Suprapubic skin (tissue), 4 donors: ENCODE measurements at regions not wholly inside any gene's neighbourhood (a gene's known extent, or its start where the extent isn't known, plus 50 kb on each side); places are given as distances from the start of the nearest gene placed in this dataset.

Source experiments
- DNase-seq, 2 donors: peaks; one replicate each; pipeline ENCODE4 v3.0.0-alpha.2; 2019; ENCODE audit warnings: low spot score in 2 of 2
- H3K27ac ChIP-seq: fragments of 200-600 bp; sonication (generic); one replicate; pipeline ENCODE4 v1.5.1; 2019
- H3K27me3 ChIP-seq: fragments of 200-600 bp; sonication (generic); one replicate; pipeline ENCODE4 v1.5.1; 2019
- H3K36me3 ChIP-seq: fragments of 200-600 bp; sonication (generic); one replicate; pipeline ENCODE4 v1.5.1; 2019
- H3K4me1 ChIP-seq: fragments of 200-600 bp; sonication (generic); one replicate; pipeline ENCODE4 v1.5.1; 2019
- H3K4me3 ChIP-seq: fragments of 200-600 bp; sonication (generic); one replicate; pipeline ENCODE4 v1.5.1; 2019; ENCODE audit warnings: mild to moderate bottlenecking
- H3K9me3 ChIP-seq: fragments of 200-600 bp; sonication (generic); one replicate; pipeline ENCODE4 v1.5.1; 2019
- EP300 ChIP-seq: sonication (generic); formaldehyde crosslinking; IDR thresholded peaks from one replicate; pipeline ENCODE4 v1.6.1; 2017; ENCODE audit warnings: antibody characterized with exemption
- POLR2A ChIP-seq, 2 donors: fragments of 450-650 bp; IDR thresholded peaks; one replicate each; pipeline ENCODE4 v1.6.1; 2017; ENCODE audit warnings: antibody characterized with exemption in 2 of 2, mild to moderate bottlenecking in 2 of 2, moderate library complexity in 2 of 2
- POLR2AphosphoS5 ChIP-seq, 3 donors: sonication (generic); formaldehyde crosslinking; IDR thresholded peaks; one replicate each; pipeline ENCODE4 v1.6.1; 2017; ENCODE audit warnings: antibody characterized with exemption in 3 of 3
- WGBS: methylation state at CpG from one replicate; pipeline ENCODE4 v1.1.5; 2018; 5-methylcytosine and 5-hydroxymethylcytosine counted together
- TF ChIP-seq, protein P1 (sequence below), 2 donors: fragments of 200-600 bp in 1 of 2; fragments of 450-650 bp in 1 of 2; sonication (generic) in 1 of 2; IDR thresholded peaks; one replicate each; pipeline ENCODE4 v1.5.1; 2016 to 2019; ENCODE audit warnings: antibody characterized with exemption in 2 of 2, mild to moderate bottlenecking in 1 of 2, moderate library complexity in 1 of 2

DNA sequence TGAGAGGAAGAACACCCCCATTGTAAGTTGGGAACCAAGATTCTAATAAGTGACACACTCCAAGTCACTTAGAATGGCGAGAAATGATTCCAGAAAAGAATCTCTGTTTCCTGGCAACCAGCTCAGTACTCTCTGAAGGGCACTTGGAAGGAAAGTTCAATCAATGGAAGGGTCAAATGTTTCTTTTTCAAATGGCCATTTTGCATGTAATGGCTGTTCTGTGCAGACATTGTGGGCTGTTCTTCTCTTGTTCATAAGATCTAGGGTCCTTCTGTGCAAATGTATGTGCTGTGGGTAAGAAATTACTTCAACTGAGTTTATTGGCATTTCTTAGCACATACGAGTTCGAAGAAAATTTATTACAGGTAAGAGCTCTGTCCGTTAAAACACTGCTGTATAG lies 145.3 kb downstream of the EVX1 start:
- DNase-seq: no peak
- Histone ChIP-seq H3K36me3 (no peaks in the 10 kb centered on the region), H3K27ac (no peak overlapping the region), H3K27me3 (peaks cover 2% of the 10 kb centered on the region), H3K9me3 (no peaks in the 10 kb centered on the region), H3K4me3 (no peak overlapping the region), H3K4me1 (no peaks in the 10 kb centered on the region)
- TF ChIP-seq EP300: no peak
- TF ChIP-seq POLR2AphosphoS5 (IDR thresholded peaks at IDR 0.05): no peak
- TF ChIP-seq, protein P1, sequence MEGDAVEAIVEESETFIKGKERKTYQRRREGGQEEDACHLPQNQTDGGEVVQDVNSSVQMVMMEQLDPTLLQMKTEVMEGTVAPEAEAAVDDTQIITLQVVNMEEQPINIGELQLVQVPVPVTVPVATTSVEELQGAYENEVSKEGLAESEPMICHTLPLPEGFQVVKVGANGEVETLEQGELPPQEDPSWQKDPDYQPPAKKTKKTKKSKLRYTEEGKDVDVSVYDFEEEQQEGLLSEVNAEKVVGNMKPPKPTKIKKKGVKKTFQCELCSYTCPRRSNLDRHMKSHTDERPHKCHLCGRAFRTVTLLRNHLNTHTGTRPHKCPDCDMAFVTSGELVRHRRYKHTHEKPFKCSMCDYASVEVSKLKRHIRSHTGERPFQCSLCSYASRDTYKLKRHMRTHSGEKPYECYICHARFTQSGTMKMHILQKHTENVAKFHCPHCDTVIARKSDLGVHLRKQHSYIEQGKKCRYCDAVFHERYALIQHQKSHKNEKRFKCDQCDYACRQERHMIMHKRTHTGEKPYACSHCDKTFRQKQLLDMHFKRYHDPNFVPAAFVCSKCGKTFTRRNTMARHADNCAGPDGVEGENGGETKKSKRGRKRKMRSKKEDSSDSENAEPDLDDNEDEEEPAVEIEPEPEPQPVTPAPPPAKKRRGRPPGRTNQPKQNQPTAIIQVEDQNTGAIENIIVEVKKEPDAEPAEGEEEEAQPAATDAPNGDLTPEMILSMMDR (IDR thresholded peaks at IDR 0.05): no peak
- TF ChIP-seq POLR2A (IDR thresholded peaks at IDR 0.05): no peak
- 89% methylated on average over 4 of the region's 4 CpGs for WGBS

DNA sequence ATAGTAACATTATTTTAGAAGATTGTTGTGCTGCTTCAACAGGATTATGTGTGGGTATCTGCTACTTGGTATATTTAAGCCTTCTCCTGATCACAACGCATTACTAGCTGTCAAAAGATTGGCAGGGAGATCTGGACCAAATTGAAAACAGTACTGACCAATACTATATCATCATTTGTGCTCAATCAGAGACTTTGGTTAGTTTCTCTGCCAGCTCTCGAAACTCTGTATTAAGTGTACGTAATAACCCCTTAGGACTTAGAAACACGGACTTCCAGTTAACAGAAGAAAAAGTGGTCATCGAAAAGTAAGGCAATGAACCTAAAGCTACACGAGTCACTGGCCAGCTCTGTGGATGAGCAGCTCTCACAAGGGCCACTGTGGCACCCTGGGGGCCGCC lies 146.0 kb downstream of the EVX1 start:
- Histone ChIP-seq H3K27ac (no peak overlapping the region), H3K27me3 (peaks cover 2% of the 10 kb centered on the region), H3K4me1 (no peaks in the 10 kb centered on the region), H3K4me3 (no peak overlapping the region), H3K9me3 (no peaks in the 10 kb centered on the region), H3K36me3 (no peaks in the 10 kb centered on the region)
- 80% methylated on average over 7 of the region's 7 CpGs for WGBS
- no peak for TF ChIP-seq POLR2AphosphoS5 (IDR thresholded peaks at IDR 0.05)
- no peak for TF ChIP-seq EP300
- TF ChIP-seq POLR2A (IDR thresholded peaks at IDR 0.05): no peak
- TF ChIP-seq, protein P1 (IDR thresholded peaks at IDR 0.05): no peak
- DNase-seq: no peak

DNA sequence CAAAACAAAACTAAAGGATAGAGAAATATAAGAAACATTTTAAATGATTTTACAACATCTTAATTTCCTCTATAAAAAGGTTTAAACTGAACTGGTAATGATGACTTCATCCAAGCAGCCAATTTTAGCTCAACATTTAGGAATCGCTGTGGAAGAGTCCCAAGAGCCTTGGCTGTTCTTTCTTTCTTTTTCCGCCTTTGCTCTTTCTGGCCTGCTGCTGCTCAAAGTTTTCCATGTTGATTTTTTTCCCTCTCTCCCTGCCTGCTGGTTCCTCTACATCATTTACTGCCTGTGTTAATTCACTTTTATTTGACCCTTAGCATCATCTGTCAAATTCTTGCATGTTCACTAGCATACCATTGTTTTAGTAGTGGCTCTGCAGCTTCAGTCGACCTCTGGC lies 146.9 kb downstream of the EVX1 start:
- TF ChIP-seq POLR2A (IDR thresholded peaks at IDR 0.05): no peak
- 60% methylated on average over 3 of the region's 3 CpGs for WGBS
- H3K4me3 ChIP-seq: no peak overlapping the region
- no peaks in the 10 kb centered on the region for H3K4me1 ChIP-seq
- no peaks in the 10 kb centered on the region for H3K9me3 ChIP-seq
- DNase-seq: no peak
- H3K27me3 ChIP-seq: peaks cover 2% of the 10 kb centered on the region
- H3K27ac ChIP-seq: no peak overlapping the region
- no peaks in the 10 kb centered on the region for H3K36me3 ChIP-seq

DNA sequence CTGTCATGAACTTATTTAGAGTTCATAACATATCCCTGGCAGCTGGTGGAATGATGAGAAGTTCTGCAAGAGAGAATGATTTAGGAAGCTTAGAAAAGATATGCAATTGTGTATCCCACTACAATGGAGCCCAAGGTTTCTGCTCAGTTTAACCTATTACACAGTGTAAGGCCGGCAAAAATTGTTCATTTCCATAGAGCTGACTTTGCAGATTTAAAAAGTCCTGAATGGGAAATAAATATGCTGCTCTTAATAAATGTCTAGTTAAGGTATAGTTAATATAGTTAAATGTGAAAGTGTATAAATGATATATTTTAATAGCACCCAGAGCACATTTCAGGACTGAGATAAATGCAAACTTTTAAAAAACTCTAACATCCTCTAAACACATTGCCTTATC lies 149.9 kb downstream of the EVX1 start:
- Histone ChIP-seq H3K27ac (no peak overlapping the region), H3K4me3 (no peak overlapping the region), H3K27me3 (peaks cover 2% of the 10 kb centered on the region), H3K9me3 (no peaks in the 10 kb centered on the region), H3K4me1 (no peaks in the 10 kb centered on the region), H3K36me3 (no peaks in the 10 kb centered on the region)
- DNase-seq: no peak
- 83% methylated on average over 1 of the region's 1 CpG for WGBS
- TF ChIP-seq POLR2A (IDR thresholded peaks at IDR 0.05) (no peak), EP300 (no peak), POLR2AphosphoS5 (IDR thresholded peaks at IDR 0.05) (no peak)
- TF ChIP-seq, protein P1 (IDR thresholded peaks at IDR 0.05): no peak

DNA sequence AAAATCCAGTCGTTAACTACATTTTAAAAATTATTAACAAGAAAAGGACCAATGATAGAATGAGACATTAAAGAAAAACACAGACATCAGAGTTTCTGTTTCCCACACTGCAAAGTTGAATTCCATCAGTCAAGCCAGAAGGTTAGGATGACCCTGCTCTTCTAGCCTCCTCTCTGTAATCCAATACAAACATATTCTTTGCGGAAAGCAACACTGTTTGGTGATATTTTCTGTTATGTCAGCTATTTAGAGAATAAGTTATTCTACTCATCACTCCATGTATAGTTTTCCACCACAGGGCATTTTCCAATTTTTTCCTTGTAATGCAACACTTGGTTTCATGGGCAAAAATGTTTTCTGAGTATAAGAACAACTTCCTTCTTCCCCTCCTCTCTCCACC lies 152.3 kb downstream of the EVX1 start:
- 82% methylated on average over 2 of the region's 2 CpGs for WGBS

More for the DNA sequence above, 152.3 kb downstream of the EVX1 start:
- H3K4me1 ChIP-seq: no peaks in the 10 kb centered on the region
- no peak overlapping the region for H3K4me3 ChIP-seq
- no peak for DNase-seq
- H3K9me3 ChIP-seq: no peaks in the 10 kb centered on the region
- H3K27ac ChIP-seq: no peak overlapping the region
- TF ChIP-seq EP300 (no peak), POLR2A (IDR thresholded peaks at IDR 0.05) (no peak), POLR2AphosphoS5 (IDR thresholded peaks at IDR 0.05) (no peak)
- TF ChIP-seq, protein P1 (IDR thresholded peaks at IDR 0.05): no peak
- H3K27me3 ChIP-seq: no peaks in the 10 kb centered on the region
- no peaks in the 10 kb centered on the region for H3K36me3 ChIP-seq
